RWPE2 (cell line): ENCODE measurements at regions not wholly inside any gene's neighbourhood (a gene's known extent, or its start where the extent isn't known, plus 50 kb on each side); places are given as distances from the start of the nearest gene placed in this dataset.

Experiments
- ATAC-seq: fragments of 200-7000 bp; cut with Tn5 transposase; 3 replicates; pipeline ENCODE4 v1.9.1; 2021; ENCODE audit warnings: low read depth
- DNase-seq: peaks from one replicate; pipeline ENCODE4 v3.0.0-alpha.2; 2020; ENCODE audit warnings: low spot score
- H3K27ac ChIP-seq: fragments of 450-650 bp; 2 replicates; pipeline ENCODE4 v1.5.1; 2017; ENCODE audit warnings: mild to moderate bottlenecking; ENCODE audit not compliant: poor library complexity, severe bottlenecking
- H3K27me3 ChIP-seq: fragments of 250-450 bp; sonication (Bioruptor Pico); 2 replicates; pipeline ENCODE4 v1.5.1; 2021; ENCODE audit warnings: mild to moderate bottlenecking, moderate library complexity; ENCODE audit not compliant: insufficient read depth, poor library complexity, severe bottlenecking
- H3K36me3 ChIP-seq: fragments of 250-450 bp; sonication (Bioruptor Pico); 2 replicates; pipeline ENCODE4 v1.5.1; 2020; ENCODE audit warnings: low read depth, mild to moderate bottlenecking, moderate library complexity
- H3K4me1 ChIP-seq: fragments of 250-450 bp; sonication (Bioruptor Pico); 2 replicates; pipeline ENCODE4 v1.5.1; 2021; ENCODE audit warnings: mild to moderate bottlenecking, moderate library complexity; ENCODE audit not compliant: insufficient read depth, poor library complexity, severe bottlenecking
- H3K4me3 ChIP-seq: fragments of 250-450 bp; sonication (Bioruptor Pico); 2 replicates; pipeline ENCODE4 v1.5.1; 2021; ENCODE audit warnings: mild to moderate bottlenecking, moderate library complexity; ENCODE audit not compliant: severe bottlenecking
- H3K9me3 ChIP-seq: fragments of 250-450 bp; sonication (Bioruptor Pico); 2 replicates; pipeline ENCODE4 v1.5.1; 2021; ENCODE audit warnings: mild to moderate bottlenecking, moderate library complexity; ENCODE audit not compliant: severe bottlenecking
- TF ChIP-seq, protein P1 (sequence below): fragments of 450-650 bp; IDR thresholded peaks from one replicate; pipeline ENCODE4 v1.5.1; 2017; ENCODE audit warnings: mild to moderate bottlenecking, moderate library complexity; ENCODE audit not compliant: poor library complexity, severe bottlenecking

DNA sequence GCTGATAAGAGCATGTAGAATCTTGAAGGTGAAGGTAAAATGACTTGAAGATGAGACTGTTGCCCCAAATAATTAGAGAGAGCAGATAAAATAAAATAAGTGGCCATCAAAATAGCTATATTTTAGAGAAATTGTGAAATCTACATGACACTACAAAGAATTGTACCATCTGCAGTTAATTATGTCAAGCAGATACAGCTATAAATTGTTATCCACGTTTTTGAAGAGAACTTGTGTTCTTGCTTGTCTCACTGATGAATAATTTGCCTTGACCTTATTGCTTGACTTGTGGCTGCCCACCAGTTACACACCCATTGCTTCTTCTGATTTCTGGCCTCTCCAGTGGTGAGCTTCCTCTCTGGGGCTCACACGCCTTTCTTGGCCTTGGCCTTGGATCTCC is 75.8 kb upstream of the TNIP3 start:
- no peaks in the 10 kb centered on the region for H3K4me1 ChIP-seq
- H3K27me3 ChIP-seq, result no peaks in the 10 kb centered on the region
- H3K4me3 ChIP-seq, result no peak overlapping the region
- DNase-seq, result no peak
- H3K36me3 ChIP-seq, result no peaks in the 10 kb centered on the region
- no peak for ATAC-seq
- H3K9me3 ChIP-seq, result no peaks in the 10 kb centered on the region
- TF ChIP-seq, protein P1, sequence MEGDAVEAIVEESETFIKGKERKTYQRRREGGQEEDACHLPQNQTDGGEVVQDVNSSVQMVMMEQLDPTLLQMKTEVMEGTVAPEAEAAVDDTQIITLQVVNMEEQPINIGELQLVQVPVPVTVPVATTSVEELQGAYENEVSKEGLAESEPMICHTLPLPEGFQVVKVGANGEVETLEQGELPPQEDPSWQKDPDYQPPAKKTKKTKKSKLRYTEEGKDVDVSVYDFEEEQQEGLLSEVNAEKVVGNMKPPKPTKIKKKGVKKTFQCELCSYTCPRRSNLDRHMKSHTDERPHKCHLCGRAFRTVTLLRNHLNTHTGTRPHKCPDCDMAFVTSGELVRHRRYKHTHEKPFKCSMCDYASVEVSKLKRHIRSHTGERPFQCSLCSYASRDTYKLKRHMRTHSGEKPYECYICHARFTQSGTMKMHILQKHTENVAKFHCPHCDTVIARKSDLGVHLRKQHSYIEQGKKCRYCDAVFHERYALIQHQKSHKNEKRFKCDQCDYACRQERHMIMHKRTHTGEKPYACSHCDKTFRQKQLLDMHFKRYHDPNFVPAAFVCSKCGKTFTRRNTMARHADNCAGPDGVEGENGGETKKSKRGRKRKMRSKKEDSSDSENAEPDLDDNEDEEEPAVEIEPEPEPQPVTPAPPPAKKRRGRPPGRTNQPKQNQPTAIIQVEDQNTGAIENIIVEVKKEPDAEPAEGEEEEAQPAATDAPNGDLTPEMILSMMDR, result no peak
- no peak overlapping the region for H3K27ac ChIP-seq

DNA sequence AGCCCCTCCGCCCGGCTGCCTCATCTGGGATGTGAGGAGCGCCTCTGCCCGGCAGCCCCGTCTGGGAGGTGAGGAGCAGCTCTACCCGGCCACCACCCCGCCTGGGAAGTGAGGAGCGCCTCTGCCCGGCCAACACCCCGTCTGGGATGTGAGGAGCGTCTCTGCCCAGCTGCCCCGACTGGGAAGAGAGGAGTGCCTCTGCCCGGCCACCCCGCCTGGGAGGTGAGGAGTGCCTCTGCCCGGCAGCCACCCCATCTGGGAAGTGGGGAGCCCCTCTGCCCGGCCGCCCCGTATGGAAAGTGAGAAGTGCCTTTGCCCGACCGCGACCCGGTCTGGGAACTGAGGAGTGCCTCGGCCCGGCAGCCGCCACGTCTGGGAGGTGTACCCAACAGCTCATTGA is 74.3 kb upstream of the TNIP3 start:
- Histone ChIP-seq H3K9me3 (no peaks in the 10 kb centered on the region), H3K4me1 (no peaks in the 10 kb centered on the region), H3K27ac (no peak overlapping the region), H3K4me3 (no peak overlapping the region), H3K27me3 (no peaks in the 10 kb centered on the region), H3K36me3 (no peaks in the 10 kb centered on the region)
- TF ChIP-seq, protein P1, result no peak
- DNase-seq (peak; percentile 59), ATAC-seq (no peak)

DNA sequence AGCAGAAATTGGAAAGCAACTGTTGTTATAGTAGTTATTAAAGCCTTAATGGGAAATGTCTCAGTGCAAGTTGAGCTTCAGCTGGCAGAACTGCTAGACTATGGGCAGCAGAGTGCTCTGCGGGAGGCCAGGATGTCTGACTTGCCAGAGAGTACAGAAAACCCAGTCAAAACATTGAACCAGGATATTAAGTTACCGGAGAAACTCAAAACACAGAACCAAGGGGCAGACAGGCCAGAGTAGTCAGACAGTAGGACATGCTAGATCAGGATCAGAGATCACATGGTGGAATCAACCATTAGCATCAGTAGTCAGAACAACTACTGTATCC is 72.9 kb upstream of the TNIP3 start:
- no peak for ATAC-seq
- no peaks in the 10 kb centered on the region for H3K9me3 ChIP-seq

DNA sequence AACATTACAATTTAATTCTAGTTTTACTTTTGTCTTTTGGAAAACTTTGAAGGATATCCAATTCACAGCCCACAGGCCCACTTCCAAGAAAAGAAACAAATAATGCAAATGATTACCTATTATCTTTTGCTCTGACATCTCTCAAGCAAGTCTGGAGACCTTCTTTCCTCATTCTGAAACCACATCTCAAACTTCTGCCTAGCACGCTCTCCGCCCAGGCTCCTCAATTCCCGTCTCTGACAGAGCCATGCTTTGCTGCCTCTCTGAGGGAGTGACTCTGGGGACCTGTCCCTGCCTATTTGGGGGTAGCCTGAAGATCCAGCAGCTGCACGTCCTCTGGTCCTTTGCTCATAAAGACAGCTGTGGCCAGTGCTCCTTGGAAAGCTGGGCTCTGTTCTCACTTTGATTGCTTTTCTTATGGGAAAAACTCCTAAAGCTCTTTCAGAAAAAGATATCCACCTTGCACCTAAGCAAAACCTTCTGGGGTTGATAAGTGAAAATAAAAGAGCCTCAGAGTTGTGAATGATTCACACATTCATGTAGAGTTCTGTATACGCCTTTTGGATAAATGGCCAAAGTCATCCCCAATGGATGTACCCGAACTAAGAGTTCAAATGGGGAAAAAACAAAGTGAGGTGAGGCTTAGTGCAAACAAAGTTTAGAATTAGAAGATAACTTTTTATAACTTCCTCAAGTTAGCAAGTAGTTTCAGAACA is 72.4 kb upstream of the TNIP3 start:
- Histone ChIP-seq H3K36me3 (no peaks in the 10 kb centered on the region), H3K9me3 (no peaks in the 10 kb centered on the region), H3K27ac (no peak overlapping the region), H3K4me1 (no peaks in the 10 kb centered on the region), H3K27me3 (no peaks in the 10 kb centered on the region), H3K4me3 (no peak overlapping the region)
- DNase-seq (no peak), ATAC-seq (no peak)
- TF ChIP-seq, protein P1, result no peak

More for the DNA sequence above, 72.9 kb upstream of the TNIP3 start:
- H3K27ac ChIP-seq, result no peak overlapping the region
- no peak overlapping the region for H3K4me3 ChIP-seq
- no peaks in the 10 kb centered on the region for H3K36me3 ChIP-seq
- no peak for DNase-seq
- no peaks in the 10 kb centered on the region for H3K27me3 ChIP-seq
- no peaks in the 10 kb centered on the region for H3K4me1 ChIP-seq
- TF ChIP-seq, protein P1, result no peak

DNA sequence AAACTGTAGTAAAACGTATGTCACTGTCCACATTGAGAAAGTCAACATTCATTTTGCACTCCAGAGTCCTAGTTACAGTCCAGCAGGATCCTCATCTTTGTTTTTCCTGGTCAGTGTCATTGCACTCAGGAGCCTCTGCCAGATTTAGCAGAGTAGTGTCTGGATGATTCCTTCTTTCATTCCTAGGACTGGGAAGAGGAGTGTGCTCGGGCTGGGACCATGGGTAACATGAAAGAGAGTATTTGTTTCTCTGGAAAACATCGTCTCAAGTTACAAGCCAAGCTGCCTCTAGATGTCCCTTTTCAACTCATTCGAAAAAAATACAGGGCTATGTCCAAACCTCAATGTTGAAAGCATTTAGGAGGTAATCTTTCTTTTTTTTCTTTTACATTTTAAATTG is 69.9 kb upstream of the TNIP3 start:
- ATAC-seq (no peak), DNase-seq (no peak)
- H3K9me3 ChIP-seq, result no peaks in the 10 kb centered on the region
- H3K27me3 ChIP-seq, result no peaks in the 10 kb centered on the region
- no peak overlapping the region for H3K4me3 ChIP-seq
- H3K36me3 ChIP-seq, result no peaks in the 10 kb centered on the region
- TF ChIP-seq, protein P1, result no peak
- H3K4me1 ChIP-seq, result no peaks in the 10 kb centered on the region
- no peak overlapping the region for H3K27ac ChIP-seq
